CD4-positive, CD25-positive, alpha-beta regulatory T cell (primary cell): ENCODE measurements at regions not wholly inside any gene's neighbourhood (a gene's known extent, or its start where the extent isn't known, plus 50 kb on each side); places are given as distances from the start of the nearest gene placed in this dataset.

Source experiments
- ATAC-seq, 2 donors: fragments of 150-1000 bp; cut with Tn5 transposase; one replicate each; pipeline ENCODE4 v1.10.0; 2021; ENCODE audit warnings: low read depth in 2 of 2, moderate number of reproducible peaks in 2 of 2, moderate library complexity in 1 of 2
- DNase-seq, 3 donors: peaks; one replicate each; pipeline versions ENCODE4 v3.0.0 to v3.0.0-alpha.2; 2012 to 2022; ENCODE audit warnings: mixed read lengths in 1 of 3
- H3K27ac ChIP-seq: one replicate; pipeline ENCODE4 v1.7.0; 2013; ENCODE audit warnings: mild to moderate bottlenecking, low read length; ENCODE audit not compliant: insufficient read depth, poor library complexity, severe bottlenecking
- H3K27me3 ChIP-seq: one replicate; pipeline ENCODE4 v1.7.0; 2013; ENCODE audit warnings: low read length; ENCODE audit not compliant: control insufficient read depth, insufficient read depth
- H3K36me3 ChIP-seq: one replicate; pipeline ENCODE4 v1.7.0; 2013; ENCODE audit warnings: mild to moderate bottlenecking, low read length, moderate library complexity; ENCODE audit not compliant: control insufficient read depth, insufficient read depth
- H3K4me1 ChIP-seq: 2 replicates; pipeline ENCODE4 v1.7.0; 2013; ENCODE audit warnings: mild to moderate bottlenecking, low read length; ENCODE audit not compliant: insufficient read depth, control insufficient read depth, poor library complexity, severe bottlenecking
- H3K4me3 ChIP-seq: one replicate; pipeline ENCODE4 v1.7.0; 2013; ENCODE audit warnings: low read depth, mild to moderate bottlenecking, low read length, moderate library complexity
- H3K9me3 ChIP-seq, 2 experiments: 1 replicate in 1 of 2; 2 replicates in 1 of 2; pipeline ENCODE4 v1.7.0; 2013; ENCODE audit warnings: low read length in 2 of 2, mild to moderate bottlenecking in 1 of 2, moderate library complexity in 1 of 2; ENCODE audit not compliant: control insufficient read depth in 2 of 2
- H3K27ac Mint-ChIP-seq, 3 donors: one replicate each; pipeline ENCODE4 v1.8.0; 2020 to 2022; ENCODE audit warnings: mild to moderate bottlenecking in 3 of 3, mixed read lengths in 3 of 3, moderate library complexity in 2 of 3
- H3K27me3 Mint-ChIP-seq: one replicate; pipeline ENCODE4 v1.8.0; 2022; ENCODE audit warnings: mild to moderate bottlenecking, mixed read lengths
- H3K36me3 Mint-ChIP-seq: one replicate; pipeline ENCODE4 v1.8.0; 2020; ENCODE audit warnings: mixed read lengths
- H3K4me1 Mint-ChIP-seq, 4 donors: one replicate each; pipeline ENCODE4 v1.8.0; 2020 to 2022; ENCODE audit warnings: mixed read lengths in 4 of 4, mild to moderate bottlenecking in 1 of 4
- H3K4me3 Mint-ChIP-seq, 4 donors: one replicate each; pipeline ENCODE4 v1.8.0; 2020 to 2022; ENCODE audit warnings: mild to moderate bottlenecking in 4 of 4, mixed read lengths in 4 of 4, moderate library complexity in 3 of 4
- H3K9me3 Mint-ChIP-seq, 7 donors: one replicate each; pipeline ENCODE4 v1.8.0; 2020 to 2022; ENCODE audit warnings: mixed read lengths in 7 of 7, mild to moderate bottlenecking in 3 of 7, moderate library complexity in 2 of 7

GRCh38 chr2:51705417-51705816, 673.5 kb upstream of the NRXN1 start:
- ATAC-seq = no peak
- H3K36me3 Mint-ChIP-seq = no peaks in the 10 kb centered on the region

GRCh38 chr2:51698021-51698420, 666.1 kb upstream of the NRXN1 start:
- H3K27me3 Mint-ChIP-seq = no peaks in the 10 kb centered on the region
- no peak for DNase-seq
- no peak overlapping the region for H3K27ac Mint-ChIP-seq
- H3K4me3 Mint-ChIP-seq = no peak overlapping the region
- H3K9me3 Mint-ChIP-seq = peaks cover 2 to 17% (median 6%) of the 10 kb centered on the region in 7 donors
- H3K27ac ChIP-seq = no peak overlapping the region
- H3K36me3 ChIP-seq = no peaks in the 10 kb centered on the region
- no peak overlapping the region for H3K4me3 ChIP-seq
- no peaks in the 10 kb centered on the region for H3K36me3 Mint-ChIP-seq
- ATAC-seq = no peak
- peaks cover 0 to 4% (median 0%) of the 10 kb centered on the region in 4 donors for H3K4me1 Mint-ChIP-seq
- H3K4me1 ChIP-seq = no peaks in the 10 kb centered on the region
- no peaks in the 10 kb centered on the region for H3K27me3 ChIP-seq
- peaks cover 0 to 6% of the 10 kb centered on the region in 2 experiments for H3K9me3 ChIP-seq

More at GRCh38 chr2:51705417-51705816, 673.5 kb upstream of the NRXN1 start:
- H3K27ac Mint-ChIP-seq = no peak overlapping the region
- no peak overlapping the region for H3K4me3 ChIP-seq
- H3K4me3 Mint-ChIP-seq = no peak overlapping the region
- no peaks in the 10 kb centered on the region for H3K9me3 ChIP-seq
- no peak overlapping the region for H3K27ac ChIP-seq
- DNase-seq = no peak
- peaks cover 0 to 23% (median 11%) of the 10 kb centered on the region in 7 donors for H3K9me3 Mint-ChIP-seq
- no peaks in the 10 kb centered on the region for H3K27me3 ChIP-seq
- H3K4me1 ChIP-seq = no peaks in the 10 kb centered on the region
- H3K4me1 Mint-ChIP-seq = peaks cover 0 to 4% (median 0%) of the 10 kb centered on the region in 4 donors
- H3K27me3 Mint-ChIP-seq = no peaks in the 10 kb centered on the region
- H3K36me3 ChIP-seq = no peaks in the 10 kb centered on the region

- Mint-ChIP-seq H3K27ac (no peak overlapping the region), H3K36me3 (no peaks in the 10 kb centered on the region), H3K27me3 (no peaks in the 10 kb centered on the region), H3K4me3 (peak overlapping the region in 1 of 4 donors; percentile 55), H3K4me1 (no peaks in the 10 kb centered on the region), H3K9me3 (peaks cover 3 to 15% (median 6%) of the 10 kb centered on the region in 7 donors)
- no peak for DNase-seq
- no peaks in the 10 kb centered on the region for H3K27me3 ChIP-seq
- no peak overlapping the region for H3K27ac ChIP-seq
- H3K4me1 ChIP-seq = no peaks in the 10 kb centered on the region
- ATAC-seq = no peak
- no peaks in the 10 kb centered on the region for H3K36me3 ChIP-seq
- peaks cover 0 to 6% of the 10 kb centered on the region in 2 experiments for H3K9me3 ChIP-seq
- no peak overlapping the region for H3K4me3 ChIP-seq
Measured at GRCh38 chr2:51697095-51697494, 665.2 kb upstream of the NRXN1 start.

- no peaks in the 10 kb centered on the region for H3K36me3 Mint-ChIP-seq
- ATAC-seq (no peak), DNase-seq (no peak)
- H3K27ac ChIP-seq = no peak overlapping the region
- peaks cover 0 to 6% of the 10 kb centered on the region in 2 experiments for H3K9me3 ChIP-seq
- H3K27me3 ChIP-seq = no peaks in the 10 kb centered on the region
- no peaks in the 10 kb centered on the region for H3K27me3 Mint-ChIP-seq
- no peak overlapping the region for H3K4me3 Mint-ChIP-seq
- H3K36me3 ChIP-seq = no peaks in the 10 kb centered on the region
- no peaks in the 10 kb centered on the region for H3K4me1 Mint-ChIP-seq
- H3K4me1 ChIP-seq = no peaks in the 10 kb centered on the region
- no peak overlapping the region for H3K27ac Mint-ChIP-seq
- no peak overlapping the region for H3K4me3 ChIP-seq
- peaks cover 3 to 17% (median 5%) of the 10 kb centered on the region in 7 donors for H3K9me3 Mint-ChIP-seq
Measured at GRCh38 chr2:51695531-51695930, 663.6 kb upstream of the NRXN1 start.

GRCh38 chr2:51693640-51694039, 661.7 kb upstream of the NRXN1 start:
- Histone ChIP-seq H3K4me3 (no peak overlapping the region), H3K36me3 (no peaks in the 10 kb centered on the region), H3K27me3 (no peaks in the 10 kb centered on the region), H3K27ac (no peak overlapping the region), H3K9me3 (peaks cover 0 to 3% of the 10 kb centered on the region in 2 experiments), H3K4me1 (no peaks in the 10 kb centered on the region)
- peaks cover 2 to 17% (median 5%) of the 10 kb centered on the region in 7 donors for H3K9me3 Mint-ChIP-seq
- no peak overlapping the region for H3K27ac Mint-ChIP-seq
- ATAC-seq = no peak
- no peak for DNase-seq
- no peaks in the 10 kb centered on the region for H3K27me3 Mint-ChIP-seq
- H3K4me3 Mint-ChIP-seq = no peak overlapping the region
- H3K4me1 Mint-ChIP-seq = no peaks in the 10 kb centered on the region
- H3K36me3 Mint-ChIP-seq = no peaks in the 10 kb centered on the region

GRCh38 chr2:51681854-51682253, 649.9 kb upstream of the NRXN1 start:
- Mint-ChIP-seq H3K27me3 (no peaks in the 10 kb centered on the region), H3K4me1 (no peaks in the 10 kb centered on the region), H3K4me3 (no peak overlapping the region), H3K27ac (no peak overlapping the region), H3K9me3 (peaks cover 0 to 19% (median 6%) of the 10 kb centered on the region in 7 donors), H3K36me3 (no peaks in the 10 kb centered on the region)
- no peak overlapping the region for H3K27ac ChIP-seq
- DNase-seq (no peak), ATAC-seq (no peak)
- no peaks in the 10 kb centered on the region for H3K27me3 ChIP-seq
- H3K4me3 ChIP-seq = no peak overlapping the region
- no peaks in the 10 kb centered on the region for H3K4me1 ChIP-seq
- peaks cover 0 to 4% of the 10 kb centered on the region in 2 experiments for H3K9me3 ChIP-seq
- H3K36me3 ChIP-seq = no peaks in the 10 kb centered on the region

GRCh38 chr2:51673628-51674027, 641.7 kb upstream of the NRXN1 start:
- Mint-ChIP-seq H3K4me3 (no peak overlapping the region), H3K27ac (no peak overlapping the region), H3K36me3 (no peaks in the 10 kb centered on the region), H3K4me1 (no peaks in the 10 kb centered on the region), H3K9me3 (peaks cover 2 to 20% (median 6%) of the 10 kb centered on the region in 7 donors), H3K27me3 (no peaks in the 10 kb centered on the region)
- Histone ChIP-seq H3K4me3 (no peak overlapping the region), H3K27me3 (no peaks in the 10 kb centered on the region), H3K9me3 (peaks cover 0 to 6% of the 10 kb centered on the region in 2 experiments), H3K27ac (no peak overlapping the region), H3K4me1 (no peaks in the 10 kb centered on the region), H3K36me3 (no peaks in the 10 kb centered on the region)
- ATAC-seq (no peak), DNase-seq (no peak)

GRCh38 chr2:51667679-51668078, 635.7 kb upstream of the NRXN1 start:
- H3K4me1 ChIP-seq = no peaks in the 10 kb centered on the region
- peaks cover 2 to 7% of the 10 kb centered on the region in 2 experiments for H3K9me3 ChIP-seq
- Mint-ChIP-seq H3K27me3 (no peaks in the 10 kb centered on the region), H3K9me3 (peaks cover 2 to 26% (median 7%) of the 10 kb centered on the region in 7 donors), H3K4me3 (no peak overlapping the region), H3K27ac (no peak overlapping the region), H3K36me3 (no peaks in the 10 kb centered on the region), H3K4me1 (no peaks in the 10 kb centered on the region)
- no peak overlapping the region for H3K4me3 ChIP-seq
- ATAC-seq (no peak), DNase-seq (no peak)
- no peaks in the 10 kb centered on the region for H3K36me3 ChIP-seq
- H3K27ac ChIP-seq = no peak overlapping the region
- H3K27me3 ChIP-seq = no peaks in the 10 kb centered on the region
